HG02973 (cell line): ENCODE measurements at regions not wholly inside any gene's neighbourhood (a gene's known extent, or its start where the extent isn't known, plus 50 kb on each side); places are given as distances from the start of the nearest gene placed in this dataset.
"Not testable (repeated sequence)": the region's sequence is repeated elsewhere in the genome, so short reads cannot be mapped to it uniquely, and the experiment has no call there.

Source experiments
- ATAC-seq: cut with Tn5 transposase; IDR thresholded peaks from one replicate; pipeline ENCODE4 v1.9.1; 2021; ENCODE audit warnings: moderate library complexity; ENCODE audit not compliant: unreplicated experiment

DNA sequence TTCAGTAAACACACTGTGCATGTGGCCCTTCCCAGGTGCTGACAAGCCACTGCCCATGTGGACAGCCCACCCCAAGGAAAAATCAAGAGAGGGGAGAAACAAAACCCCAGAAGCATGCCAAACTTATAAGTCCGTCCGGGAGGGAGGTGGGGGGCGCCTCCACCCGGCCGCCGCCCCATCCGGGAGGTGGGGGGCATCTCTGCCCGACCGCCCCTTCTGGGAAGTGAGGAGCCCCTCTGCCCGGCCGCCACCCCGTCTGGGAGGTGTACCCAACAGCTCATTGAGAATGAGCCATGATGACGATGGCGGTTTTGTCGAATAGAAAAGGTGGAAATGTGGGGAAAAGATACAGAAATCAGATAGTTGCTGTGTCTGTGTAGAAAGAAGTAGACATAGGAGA, 53.8 kb upstream of the C2CD4B start:
- ATAC-seq: no peak

DNA sequence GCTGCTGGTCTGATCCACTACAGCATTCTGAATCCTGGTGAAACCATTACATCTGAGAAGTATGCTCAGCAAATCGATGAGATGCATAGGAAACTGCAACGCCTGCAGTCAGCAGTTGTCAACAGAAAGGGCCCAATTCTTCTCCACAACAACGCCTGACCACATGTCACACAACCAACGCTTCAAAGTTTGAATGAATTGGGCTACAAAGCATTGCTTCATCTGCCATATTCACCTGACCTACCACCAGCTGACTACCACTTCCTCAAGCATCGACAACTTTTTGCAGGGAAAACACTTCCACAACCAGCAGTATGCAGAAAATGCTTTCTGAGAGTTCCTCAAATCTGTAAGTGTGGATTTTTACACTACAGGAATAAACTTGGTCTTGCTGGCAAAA, 54.7 kb upstream of the C2CD4B start:
- ATAC-seq: no peak

DNA sequence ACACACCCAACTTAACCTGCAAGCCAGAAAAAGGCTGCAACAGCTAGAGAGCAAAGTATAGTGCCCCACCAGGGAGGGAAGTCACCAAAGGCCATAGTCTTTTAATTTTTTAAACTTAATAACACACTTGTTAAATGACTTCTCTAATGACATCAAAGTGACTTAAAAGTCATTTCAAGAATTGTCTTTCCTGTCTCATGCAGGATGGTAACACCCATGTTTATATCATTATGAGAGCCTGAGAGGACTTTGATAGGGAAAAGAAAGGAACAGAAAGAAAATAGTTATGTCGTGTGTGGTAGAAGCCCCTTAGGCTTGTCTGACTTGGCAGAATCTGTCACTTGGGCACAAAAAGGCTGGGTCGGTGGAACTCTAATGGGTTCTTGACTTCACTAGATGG, 57.9 kb upstream of the C2CD4B start:
- ATAC-seq: no peak

DNA sequence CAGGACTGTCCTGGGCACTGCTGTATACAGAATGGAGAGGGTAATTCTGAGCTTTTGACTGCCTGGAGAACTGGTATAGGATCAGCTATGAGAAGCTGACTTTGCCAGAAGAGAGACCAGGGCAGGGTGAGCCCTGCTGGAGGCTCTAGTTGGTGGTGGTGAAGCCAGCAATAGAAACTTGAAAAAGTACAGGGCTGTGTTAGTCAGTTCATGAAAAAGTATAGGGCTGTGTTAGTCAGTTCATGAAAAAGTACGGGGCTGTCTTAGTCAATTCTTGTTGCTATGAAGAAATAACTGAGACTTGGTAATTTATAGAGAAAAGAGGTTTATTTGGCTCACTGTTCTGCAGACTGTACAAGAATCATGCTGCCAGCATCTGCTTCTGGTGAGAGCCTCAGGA, 63.5 kb upstream of the C2CD4B start:
- no peak for ATAC-seq

DNA sequence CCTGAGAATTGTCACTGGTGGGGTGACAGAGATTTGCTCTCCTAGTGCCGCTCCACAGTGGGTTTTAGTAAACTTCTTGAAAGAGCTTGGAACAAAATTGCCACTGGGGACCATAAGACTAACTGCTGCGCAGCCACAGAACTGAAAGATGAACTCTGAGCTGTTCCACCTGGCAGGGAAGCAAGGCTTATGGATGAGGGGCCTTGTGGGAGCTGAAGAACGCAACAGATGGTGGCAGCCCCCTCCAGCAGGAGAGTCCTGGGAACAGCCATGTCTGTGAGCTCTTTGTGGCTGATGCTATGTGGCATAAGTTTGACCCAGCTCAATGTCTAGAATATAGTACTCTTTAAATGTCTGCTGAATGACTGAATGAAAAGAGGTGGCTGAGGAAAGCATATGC, 66.8 kb upstream of the C2CD4B start:
- no peak for ATAC-seq

DNA sequence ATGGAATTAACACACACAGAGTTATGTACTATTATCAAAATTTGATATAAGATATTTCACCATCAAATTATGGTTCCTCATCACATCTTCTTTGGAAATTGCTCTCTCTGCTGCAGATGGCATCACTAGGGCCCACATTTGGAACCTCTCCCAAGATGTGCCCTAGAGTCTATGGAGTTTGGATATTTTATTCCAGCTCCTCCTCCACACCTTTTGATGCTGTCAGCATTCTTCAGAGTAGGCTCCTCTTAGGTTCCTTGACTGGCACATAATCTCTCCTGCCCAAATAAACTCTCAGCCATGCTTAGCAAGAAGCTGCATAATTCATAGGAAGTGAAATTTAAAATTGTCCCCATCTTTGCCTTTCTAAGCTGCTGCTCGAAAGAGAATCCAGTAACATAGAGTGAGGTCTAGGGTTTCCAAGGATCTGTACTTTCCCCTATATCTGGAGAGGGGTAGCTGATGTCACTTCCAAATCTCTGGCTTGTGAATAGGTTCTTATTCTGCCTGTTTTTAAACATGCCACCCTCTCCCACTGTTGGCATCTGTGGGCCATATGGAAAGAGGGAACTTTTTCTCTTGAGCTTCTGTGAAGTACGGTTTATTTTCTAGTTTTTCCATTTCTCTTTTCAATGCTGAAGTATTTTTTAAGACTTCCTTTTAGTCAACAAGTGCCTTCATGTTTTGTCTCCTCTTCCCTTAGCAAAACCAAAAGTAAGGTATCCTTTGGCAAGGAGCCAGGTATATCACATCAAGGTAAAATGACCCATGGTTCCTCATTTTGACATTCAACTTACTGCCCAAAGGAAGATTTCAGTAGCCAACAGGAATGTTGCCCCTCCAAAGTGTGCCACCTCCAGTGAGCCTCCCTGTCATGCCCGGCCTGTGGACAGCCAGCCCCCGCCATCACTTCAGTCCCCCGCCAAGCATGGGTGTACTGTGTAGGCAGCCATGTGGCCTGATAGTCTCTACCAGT, 75.3 kb upstream of the C2CD4B start:
- ATAC-seq: no peak

DNA sequence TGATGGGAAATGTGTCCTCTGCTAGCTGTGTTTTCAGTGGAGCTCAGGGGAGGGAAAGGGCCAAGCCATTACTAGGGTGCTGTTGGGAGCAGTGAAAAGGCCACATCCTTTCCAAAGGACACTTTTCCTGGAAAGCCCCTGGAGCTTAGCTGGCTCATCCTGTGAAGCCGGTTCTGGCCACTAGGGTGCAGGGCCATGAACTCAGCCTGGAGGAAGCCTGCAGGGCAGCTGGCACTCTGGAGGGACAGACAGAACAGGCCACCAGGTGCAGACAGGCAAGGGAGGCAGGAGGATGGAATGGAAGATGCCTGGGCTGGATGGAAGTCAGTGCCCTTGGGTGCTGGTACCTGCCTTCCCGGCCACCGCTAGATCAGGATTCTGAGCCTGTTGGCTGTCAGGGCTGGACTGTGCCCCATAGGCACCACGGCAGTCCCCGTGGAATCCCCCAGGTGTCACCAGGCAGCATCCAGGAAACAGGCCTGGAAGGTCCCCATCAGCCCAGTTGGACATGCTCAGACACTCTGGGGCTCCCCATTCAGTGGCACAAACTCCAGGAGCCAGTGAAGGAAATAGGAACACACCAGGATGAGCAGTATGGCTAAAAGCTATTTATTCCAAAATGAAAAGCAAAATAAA, 76.2 kb upstream of the C2CD4B start:
- ATAC-seq: no peak

DNA sequence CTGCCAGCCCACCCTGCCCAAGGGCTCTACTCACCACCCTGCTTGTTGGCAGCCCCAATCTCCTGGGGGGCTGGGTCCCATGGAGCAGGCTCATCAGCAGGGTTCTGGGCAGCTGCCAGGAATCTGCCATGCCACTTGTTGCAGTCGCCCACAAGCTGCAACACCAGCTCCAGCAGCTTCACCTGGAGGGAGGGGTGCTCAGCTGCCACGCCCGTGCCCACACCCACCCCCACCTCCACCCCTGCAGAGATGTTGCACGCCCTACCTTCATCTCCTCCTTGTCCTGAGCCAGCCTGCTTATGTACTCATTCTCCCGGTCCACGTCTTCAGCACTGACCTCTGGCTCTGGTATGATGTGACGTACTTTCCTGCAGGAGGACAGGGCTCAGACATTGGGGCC, 77.9 kb upstream of the C2CD4B start:
- no peak for ATAC-seq

DNA sequence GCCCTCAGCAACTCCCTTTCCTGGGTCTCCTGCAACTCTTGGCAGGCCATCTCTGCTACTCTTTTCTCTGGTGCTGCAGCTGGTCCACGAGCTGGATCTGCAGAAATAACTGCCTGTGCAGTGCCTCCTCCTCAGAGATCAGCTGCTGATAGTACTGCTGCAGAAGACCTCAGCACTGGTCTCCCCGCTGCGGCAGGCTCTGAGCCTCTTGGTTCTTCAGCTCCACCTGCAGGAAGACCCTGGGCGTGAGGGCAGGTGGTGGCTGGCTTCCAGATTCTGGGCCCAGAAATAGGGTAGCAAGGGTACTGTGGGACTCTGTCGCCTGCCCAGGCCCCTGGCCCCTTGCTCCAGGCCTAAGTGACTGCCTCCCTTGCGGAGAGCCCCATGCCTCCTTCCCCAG, 79.7 kb upstream of the C2CD4B start:
- no peak for ATAC-seq

DNA sequence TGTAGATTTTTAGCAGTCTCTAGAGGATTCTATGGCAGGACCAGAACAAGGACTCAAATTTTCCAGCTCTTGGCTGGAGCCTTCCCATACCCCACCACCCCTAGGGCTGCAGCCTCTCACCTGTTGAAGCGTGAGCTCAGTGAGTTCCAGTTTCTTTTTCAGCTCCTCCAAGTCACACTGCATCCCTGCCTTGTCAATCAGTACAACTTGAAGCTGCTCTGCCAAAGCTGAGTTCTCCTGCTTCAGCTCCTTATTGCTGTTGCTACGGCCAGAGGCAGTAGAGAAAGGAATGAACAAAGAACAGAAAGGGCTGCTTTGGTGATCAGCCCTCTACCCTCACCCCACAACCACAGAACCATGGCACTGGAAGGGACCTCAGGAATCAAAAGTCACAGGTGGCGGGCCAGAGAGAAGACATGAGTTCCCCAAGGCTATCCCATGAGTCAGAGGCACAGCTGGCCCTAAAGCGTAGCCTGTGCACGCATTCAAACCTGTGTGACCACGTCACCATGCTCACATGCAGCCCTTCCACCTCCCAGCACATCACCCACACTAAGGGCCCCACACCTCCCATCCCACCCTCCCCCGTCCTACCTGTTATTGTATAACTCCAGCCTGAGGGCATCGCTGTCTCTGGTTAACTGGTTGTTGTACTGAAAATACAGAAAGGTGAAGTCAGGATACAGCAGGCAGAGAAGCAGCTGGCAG, 83.3 kb upstream of the C2CD4B start:
- ATAC-seq: no peak

DNA sequence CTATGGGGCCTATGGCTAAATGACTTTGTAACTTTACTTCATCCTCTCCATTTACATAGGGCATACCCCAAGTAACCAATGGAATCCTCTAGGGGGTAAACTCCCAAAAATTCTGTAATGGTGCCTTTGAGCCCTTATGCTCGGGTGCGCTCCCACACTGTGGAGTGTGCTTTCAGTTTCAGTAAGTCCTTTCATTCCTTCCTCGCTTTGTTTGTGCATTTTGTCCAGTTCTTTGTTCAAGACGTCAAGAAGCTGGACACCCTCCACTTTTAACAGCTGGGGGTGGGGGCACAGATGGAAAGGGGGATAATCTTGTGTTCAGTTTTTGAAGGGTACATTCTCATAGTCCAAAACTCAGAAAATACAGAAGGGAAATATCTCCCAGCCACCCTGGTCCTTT, 84.4 kb upstream of the C2CD4B start:
- no peak for ATAC-seq

DNA sequence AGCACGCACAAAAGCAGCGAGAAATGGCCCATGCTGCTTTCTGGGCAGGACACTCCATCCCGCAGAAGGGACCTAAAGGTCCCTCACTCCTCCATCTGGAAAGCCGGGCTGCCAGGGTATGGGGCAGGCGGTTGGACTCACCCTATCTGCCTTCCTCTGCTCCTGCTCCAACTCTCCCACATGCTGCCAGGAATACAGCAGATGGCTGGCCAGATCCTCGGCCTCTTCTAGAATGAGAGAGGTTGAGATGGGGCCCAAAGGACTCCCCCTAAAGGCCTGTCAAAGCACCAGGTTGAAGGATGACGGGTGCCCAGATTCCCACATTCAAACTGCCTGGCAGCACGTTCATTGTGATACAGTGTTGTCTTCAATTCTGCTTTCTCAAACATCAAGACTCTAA, 85.1 kb upstream of the C2CD4B start:
- ATAC-seq: no peak

DNA sequence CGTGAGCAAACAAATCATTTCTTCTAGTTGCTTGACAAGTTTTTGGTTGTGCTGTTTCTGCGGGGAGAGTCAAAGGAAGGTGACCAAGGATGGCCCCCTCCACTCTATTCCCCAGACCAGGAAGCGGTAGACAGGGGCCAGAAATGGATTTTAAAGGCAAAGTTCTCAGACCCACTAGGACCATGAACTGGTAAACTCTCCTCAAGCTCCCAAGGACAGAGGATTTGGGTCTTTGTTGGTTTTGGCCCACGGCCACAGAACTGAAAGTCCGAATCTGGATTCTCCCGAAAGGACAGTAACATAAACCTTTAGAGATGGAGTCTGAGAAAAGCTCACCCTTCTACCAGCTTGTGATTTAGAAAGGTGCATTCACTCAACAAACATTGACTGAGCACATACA, 85.9 kb upstream of the C2CD4B start:
- ATAC-seq: no peak

DNA sequence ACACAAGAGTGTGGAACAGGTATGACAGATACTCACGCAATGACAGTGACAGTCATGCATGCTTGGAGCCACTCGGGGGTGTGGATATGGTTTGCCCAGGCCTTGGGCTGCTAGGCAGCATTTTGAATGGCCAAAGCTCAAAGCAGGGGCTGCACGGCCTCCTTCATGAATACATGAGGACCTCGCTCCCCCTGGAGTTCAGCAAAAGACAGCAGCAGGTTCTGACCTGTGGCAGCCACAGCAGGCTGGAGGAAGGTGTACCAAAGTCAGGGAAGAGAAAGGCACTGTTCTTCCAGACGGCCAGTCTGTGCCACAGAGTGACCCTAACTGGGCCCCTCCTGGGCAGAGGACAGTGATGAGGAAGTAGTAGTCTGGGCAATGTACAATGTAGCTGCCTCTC, 88.2 kb upstream of the C2CD4B start:
- no peak for ATAC-seq

DNA sequence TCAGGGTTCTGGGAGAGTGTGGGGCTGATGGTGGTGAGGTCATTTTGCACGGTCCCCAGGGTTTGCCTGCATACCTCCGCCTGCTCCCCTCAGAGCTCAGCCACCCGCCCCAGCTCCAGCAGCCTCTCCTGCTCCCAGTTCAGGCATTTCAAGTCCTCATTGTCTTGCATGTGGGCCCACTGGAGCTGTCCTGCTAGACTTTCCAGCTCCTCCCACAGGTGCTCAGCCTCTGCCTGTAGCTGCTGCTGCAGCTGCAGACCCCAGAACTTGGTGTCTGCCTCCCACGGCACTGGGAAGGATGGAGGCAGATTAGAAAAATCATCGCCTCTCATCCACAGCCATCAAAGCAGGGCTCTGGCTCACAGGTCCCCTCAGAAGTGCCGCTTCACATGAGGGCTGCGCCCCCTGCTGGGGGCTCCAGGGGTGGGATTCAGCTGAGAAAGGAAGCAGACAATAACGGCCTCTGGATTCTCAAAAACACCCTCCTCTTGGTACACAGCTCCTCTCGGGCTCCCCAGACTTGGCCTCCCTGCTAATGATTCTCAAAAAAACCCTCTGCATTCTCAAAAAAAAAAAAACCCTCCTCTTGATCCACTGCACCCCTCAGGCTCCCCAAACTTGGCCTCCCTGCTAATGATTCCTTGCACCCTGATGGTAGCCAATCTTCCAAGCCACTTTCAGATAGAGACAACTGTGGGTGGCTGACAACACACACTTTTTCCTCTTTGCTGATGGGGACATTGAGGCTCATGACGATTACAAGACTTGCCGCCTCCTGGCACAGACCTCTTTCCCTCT, 89.3 kb upstream of the C2CD4B start:
- ATAC-seq: no peak

DNA sequence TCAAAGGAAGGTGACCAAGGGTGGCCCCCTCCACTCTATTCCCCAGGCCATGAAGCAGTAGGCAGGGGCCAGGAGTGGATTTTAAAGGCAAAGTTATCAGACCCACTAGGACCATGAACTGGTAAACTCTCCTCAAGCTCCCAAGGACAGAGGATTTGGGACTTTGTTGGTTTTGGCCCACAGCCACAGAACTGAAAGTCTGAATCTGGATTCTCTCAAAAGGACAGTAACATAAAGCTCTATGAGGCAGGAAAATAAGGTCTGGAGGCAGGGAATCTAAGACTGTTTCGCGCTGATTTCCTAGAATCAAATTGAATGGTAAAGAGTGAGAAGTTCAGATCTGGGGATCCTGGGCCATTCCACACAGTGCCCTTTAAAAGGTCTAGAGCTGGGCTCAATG, 91.3 kb upstream of the C2CD4B start:
- ATAC-seq: not testable (repeated sequence)

DNA sequence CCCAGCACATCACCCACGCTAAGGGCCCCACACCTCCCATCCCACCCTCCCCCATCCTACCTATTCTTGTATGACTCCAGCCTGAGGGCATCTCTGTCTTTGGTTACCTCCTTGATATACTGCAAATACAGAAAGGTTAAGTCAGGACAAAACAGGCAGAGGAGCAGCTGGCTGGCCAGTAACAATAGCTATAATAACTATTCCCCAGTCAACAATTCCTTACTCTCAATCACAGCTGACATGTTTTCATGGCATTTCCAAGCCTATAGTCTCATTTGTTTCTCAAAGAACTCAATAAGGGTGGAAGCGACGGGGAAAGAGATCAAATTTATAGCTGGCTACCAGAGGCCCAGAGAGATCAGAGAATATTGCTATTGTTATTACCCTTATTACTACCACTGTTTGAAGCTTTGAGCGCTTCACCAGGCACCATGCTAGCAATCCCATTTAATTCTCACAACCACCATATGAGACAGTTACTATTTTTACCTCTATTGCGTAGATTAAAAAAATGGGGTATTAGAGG, 93.0 kb upstream of the C2CD4B start:
- ATAC-seq: no peak

DNA sequence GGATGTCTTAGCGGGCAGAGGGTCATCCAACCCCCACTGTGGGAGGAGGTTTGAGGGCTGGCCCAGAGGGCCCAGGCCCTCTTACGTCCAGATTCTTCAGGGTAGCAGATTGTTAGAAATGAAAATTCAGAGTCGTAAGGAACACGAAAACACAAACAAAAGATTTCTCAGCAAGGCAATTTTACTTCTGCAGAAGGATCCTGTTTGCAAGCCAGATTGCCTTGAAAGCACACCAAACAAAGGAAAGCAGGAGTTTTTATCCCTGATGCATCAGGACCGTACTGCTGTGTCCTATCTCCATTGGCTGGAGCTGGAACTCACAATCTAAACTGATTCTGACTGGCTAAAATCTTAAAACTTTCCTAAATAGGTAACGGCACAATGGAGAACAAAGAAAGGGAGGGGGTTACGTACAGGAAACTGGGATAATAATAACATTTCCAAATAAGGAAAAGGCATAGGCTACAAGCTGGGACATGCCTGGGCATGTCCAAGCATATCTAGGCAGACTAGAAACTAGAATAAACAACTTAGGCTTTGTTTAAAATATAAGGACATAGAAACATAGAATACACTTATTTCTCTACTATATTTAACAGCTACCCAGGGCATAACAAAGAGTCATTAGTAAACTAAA, 97.3 kb upstream of the C2CD4B start:
- ATAC-seq: no peak

DNA sequence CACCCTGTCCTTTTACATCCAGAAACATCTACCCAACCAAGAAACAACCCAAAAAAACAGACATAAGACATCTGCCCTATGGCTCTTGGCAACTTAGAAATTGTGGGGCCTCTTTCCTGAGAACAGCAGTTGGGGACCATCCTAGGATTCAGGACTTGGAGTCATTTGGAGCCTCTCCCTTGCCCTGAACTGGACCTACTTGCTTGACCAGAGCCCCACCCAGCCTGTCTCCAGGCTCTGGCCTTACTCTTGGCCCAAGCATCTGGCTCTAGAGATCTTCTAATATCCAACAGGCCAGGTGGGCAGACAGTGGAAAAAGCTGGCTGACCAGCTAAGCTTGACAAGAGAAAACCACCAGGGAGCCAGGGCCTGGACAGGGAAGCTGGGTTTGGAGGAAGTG, 99.1 kb upstream of the C2CD4B start:
- no peak for ATAC-seq

DNA sequence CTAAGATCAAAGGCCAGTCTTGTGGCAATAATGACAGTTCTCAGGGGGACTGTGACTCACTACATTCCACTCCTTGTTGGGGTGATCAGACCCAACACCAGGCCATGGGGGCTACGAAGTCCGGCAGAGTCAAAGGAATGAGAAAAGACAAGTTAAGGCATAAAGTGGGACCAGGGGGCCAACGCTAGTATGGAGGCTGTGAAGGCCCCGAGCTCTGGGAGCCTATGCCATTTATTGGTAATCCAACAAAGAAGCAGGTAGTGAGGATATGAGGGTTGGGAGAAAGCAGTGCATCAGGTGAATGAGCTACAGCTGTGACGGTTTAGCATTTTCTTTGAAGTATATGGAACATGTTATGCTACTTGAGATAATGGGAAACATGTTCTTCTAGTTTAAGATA, 104.4 kb upstream of the C2CD4B start:
- no peak for ATAC-seq
